GM06990 (cell line): ENCODE measurements at regions not wholly inside any gene's neighbourhood (a gene's known extent, or its start where the extent isn't known, plus 50 kb on each side); places are given as distances from the start of the nearest gene placed in this dataset.

Source experiments
- DNase-seq: peaks from one replicate; pipeline ENCODE4 v3.0.0-alpha.2; 2011; ENCODE audit not compliant: insufficient read length; ENCODE audit errors: extremely low read depth
- H3K27me3 ChIP-seq: replicated peaks from 2 replicates; pipeline ENCODE4 v1.6.0; 2011; ENCODE audit warnings: low read length; ENCODE audit not compliant: control insufficient read depth, insufficient read depth
- H3K36me3 ChIP-seq: 2 replicates; pipeline ENCODE4 v1.5.1; 2011; ENCODE audit warnings: low read length; ENCODE audit not compliant: control insufficient read depth, insufficient read depth
- H3K4me3 ChIP-seq: replicated peaks from 2 replicates; pipeline ENCODE4 v1.5.1; 2011; ENCODE audit warnings: low read depth, mild to moderate bottlenecking, control low read depth, low read length
- TF ChIP-seq, protein P1 (sequence below): IDR thresholded peaks from 2 replicates; pipeline ENCODE4 v1.5.1; 2011; ENCODE audit warnings: low read length, control low read depth, mild to moderate bottlenecking, inconsistent platforms; ENCODE audit not compliant: insufficient read depth, poor library complexity, severe bottlenecking

DNA sequence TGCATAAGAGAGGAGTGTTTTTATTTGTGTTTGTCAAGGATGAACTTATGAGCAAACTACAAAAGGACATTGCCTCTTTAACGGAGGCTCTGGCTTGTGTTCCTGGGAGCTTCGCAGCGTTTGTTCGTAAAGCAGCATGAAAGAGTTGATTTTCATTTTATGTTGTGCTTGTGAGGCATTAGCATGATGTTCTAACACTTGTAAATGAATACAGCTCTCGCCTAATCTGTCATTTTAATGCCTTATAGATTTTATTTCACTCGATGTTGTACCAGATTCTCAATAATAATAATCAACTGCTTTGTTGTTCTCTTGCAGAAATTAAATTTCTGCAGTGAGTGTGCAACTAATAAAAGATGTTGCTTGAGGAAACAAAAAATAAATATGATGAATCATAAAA lies 687.3 kb upstream of the FANCL start:
- Histone ChIP-seq H3K27me3 (no peaks in the 10 kb centered on the region; the same call in 1 of the 2 replicates), H3K4me3 (no peak overlapping the region), H3K36me3 (no peaks in the 10 kb centered on the region)
- DNase-seq = no peak
- TF ChIP-seq, protein P1, sequence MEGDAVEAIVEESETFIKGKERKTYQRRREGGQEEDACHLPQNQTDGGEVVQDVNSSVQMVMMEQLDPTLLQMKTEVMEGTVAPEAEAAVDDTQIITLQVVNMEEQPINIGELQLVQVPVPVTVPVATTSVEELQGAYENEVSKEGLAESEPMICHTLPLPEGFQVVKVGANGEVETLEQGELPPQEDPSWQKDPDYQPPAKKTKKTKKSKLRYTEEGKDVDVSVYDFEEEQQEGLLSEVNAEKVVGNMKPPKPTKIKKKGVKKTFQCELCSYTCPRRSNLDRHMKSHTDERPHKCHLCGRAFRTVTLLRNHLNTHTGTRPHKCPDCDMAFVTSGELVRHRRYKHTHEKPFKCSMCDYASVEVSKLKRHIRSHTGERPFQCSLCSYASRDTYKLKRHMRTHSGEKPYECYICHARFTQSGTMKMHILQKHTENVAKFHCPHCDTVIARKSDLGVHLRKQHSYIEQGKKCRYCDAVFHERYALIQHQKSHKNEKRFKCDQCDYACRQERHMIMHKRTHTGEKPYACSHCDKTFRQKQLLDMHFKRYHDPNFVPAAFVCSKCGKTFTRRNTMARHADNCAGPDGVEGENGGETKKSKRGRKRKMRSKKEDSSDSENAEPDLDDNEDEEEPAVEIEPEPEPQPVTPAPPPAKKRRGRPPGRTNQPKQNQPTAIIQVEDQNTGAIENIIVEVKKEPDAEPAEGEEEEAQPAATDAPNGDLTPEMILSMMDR = no peak

DNA sequence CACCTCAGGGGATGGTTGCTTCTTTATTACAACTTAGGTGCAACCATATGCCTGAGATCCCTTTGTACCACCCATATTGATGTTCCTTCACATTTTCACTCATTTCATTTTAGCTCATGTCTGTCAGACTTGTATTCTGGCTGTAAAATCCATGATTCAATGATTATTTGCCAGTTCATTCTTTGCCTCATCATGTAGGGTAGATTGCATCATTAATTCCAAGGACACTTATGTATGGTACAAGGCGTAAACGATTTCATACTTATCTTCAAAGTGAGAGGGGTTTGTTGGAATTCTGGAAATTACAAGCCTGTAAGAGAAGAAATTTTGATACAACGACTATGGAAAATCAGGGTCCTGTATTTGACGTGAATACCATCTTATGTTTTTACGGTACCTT lies 685.0 kb upstream of the FANCL start:
- H3K36me3 ChIP-seq = no peaks in the 10 kb centered on the region
- no peak for DNase-seq
- TF ChIP-seq, protein P1 = no peak
- H3K27me3 ChIP-seq = no peaks in the 10 kb centered on the region; the same call in 1 of the 2 replicates
- no peak overlapping the region for H3K4me3 ChIP-seq

DNA sequence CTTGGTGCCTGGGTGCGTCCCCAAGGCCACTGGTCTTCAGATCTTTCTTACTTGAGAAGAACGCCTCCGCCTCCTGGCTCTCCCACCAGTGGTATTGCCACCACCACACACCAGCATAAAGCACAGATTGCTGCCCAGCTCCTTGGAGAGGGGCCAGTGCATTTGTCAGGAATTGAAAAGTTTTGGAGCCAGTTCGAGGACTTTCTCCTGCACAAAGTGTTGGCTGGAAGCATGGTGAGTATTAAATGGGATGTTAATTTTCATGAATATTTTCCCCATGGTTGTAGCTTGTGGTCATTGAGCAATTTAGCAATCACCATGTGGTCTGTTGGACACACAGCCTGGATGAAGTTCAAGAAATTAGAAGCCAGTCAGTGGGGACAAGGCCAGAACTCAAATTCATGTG lies 684.6 kb upstream of the FANCL start:
- Histone ChIP-seq H3K27me3 (no peaks in the 10 kb centered on the region; the same call in 1 of the 2 replicates), H3K36me3 (no peaks in the 10 kb centered on the region), H3K4me3 (no peak overlapping the region)
- TF ChIP-seq, protein P1 = no peak
- no peak for DNase-seq

DNA sequence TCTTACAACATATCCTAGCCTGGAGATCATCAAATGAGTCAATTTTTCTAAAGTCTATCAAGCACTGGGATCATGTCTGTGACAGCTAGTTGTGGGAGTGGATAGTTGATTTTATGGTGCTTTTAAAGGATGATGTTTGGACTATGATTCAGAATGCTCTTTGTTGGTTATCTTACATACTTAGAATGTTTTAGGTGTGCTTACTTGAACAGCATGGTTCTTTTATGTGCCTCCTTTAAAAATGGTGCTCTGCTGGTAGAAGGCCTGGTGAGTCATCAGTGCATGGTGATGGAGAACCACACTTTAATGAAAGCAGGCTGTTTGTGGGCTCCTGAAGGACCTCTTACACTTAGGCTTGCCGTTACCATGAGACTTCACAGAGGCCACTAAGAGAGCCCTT lies 682.7 kb upstream of the FANCL start:
- no peak for DNase-seq
- TF ChIP-seq, protein P1 = no peak
- Histone ChIP-seq H3K36me3 (no peaks in the 10 kb centered on the region), H3K27me3 (no peaks in the 10 kb centered on the region; the same call in 1 of the 2 replicates), H3K4me3 (no peak overlapping the region)

DNA sequence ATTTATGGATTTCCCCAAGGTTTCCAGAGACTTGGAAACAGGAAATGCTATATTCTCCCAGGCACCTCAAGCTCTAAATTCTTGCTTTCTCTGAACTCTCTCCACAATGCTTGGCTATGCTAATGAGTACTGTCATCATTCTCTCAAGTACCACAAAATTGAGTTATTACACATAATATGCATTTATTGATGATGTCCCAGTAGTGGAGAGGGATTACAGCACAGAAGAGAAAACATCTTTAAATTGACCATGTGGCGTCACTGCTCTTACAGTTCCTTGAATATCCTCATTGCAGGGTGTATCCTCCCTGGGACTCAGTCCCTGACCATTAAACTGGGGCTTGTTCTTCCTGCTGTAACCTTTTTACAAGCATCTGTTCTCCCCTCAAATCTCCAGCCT lies 681.1 kb upstream of the FANCL start:
- H3K4me3 ChIP-seq = no peak overlapping the region
- TF ChIP-seq, protein P1 = no peak
- no peak for DNase-seq
- no peaks in the 10 kb centered on the region; the same call in 1 of the 2 replicates for H3K27me3 ChIP-seq
- H3K36me3 ChIP-seq = no peaks in the 10 kb centered on the region

DNA sequence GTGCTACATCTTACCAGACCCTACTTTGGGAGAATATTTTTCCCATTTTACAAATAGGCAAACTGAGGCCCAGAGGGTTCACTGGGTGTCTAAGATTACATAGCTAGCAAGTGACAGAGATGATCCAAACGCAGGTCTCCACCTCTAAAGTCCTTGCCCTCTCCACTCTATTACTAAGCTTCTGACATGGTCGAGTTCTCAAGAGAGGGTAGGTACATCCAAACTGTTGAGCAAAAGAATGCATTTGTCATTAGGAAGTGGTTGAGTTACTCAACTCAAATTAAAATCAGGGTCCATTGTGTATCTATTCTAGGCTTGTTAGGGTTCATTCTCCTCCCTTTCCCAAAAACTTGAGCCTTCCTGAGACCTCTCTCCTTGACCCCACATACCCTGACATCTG lies 680.6 kb upstream of the FANCL start:
- Histone ChIP-seq H3K36me3 (no peaks in the 10 kb centered on the region), H3K27me3 (no peaks in the 10 kb centered on the region; the same call in 1 of the 2 replicates), H3K4me3 (no peak overlapping the region)
- TF ChIP-seq, protein P1 = no peak
- no peak for DNase-seq
